HG03571 (cell line): ENCODE measurements at regions not wholly inside any gene's neighbourhood (a gene's known extent, or its start where the extent isn't known, plus 50 kb on each side); places are given as distances from the start of the nearest gene placed in this dataset.
"Not testable (repeated sequence)": the region's sequence is repeated elsewhere in the genome, so short reads cannot be mapped to it uniquely, and the experiment has no call there.

Source experiments
- ATAC-seq: cut with Tn5 transposase; IDR thresholded peaks from one replicate; pipeline ENCODE4 v1.9.1; 2021; ENCODE audit not compliant: unreplicated experiment

- no peak for ATAC-seq
Measured at GRCh38 chr6:98014442-98015201, 731.6 kb upstream of the MMS22L start.

- no peak for ATAC-seq
Measured at GRCh38 chr6:98016565-98016964, 733.5 kb upstream of the MMS22L start.

- ATAC-seq = no peak
Measured at GRCh38 chr6:98020222-98020621, 737.2 kb upstream of the MMS22L start.

- ATAC-seq = no peak
Measured at GRCh38 chr6:98024359-98024758, 741.3 kb upstream of the MMS22L start.

GRCh38 chr6:98027898-98028297, 744.9 kb upstream of the MMS22L start:
- ATAC-seq = no peak

- no peak for ATAC-seq
Measured at GRCh38 chr6:98033617-98034016, 750.6 kb upstream of the MMS22L start.

GRCh38 chr6:98036344-98036923, 753.4 kb upstream of the MMS22L start:
- no peak for ATAC-seq

GRCh38 chr6:98037571-98037970, 754.6 kb upstream of the MMS22L start:
- ATAC-seq = no peak

GRCh38 chr6:98039443-98039842, 756.4 kb upstream of the MMS22L start:
- no peak for ATAC-seq

- ATAC-seq = no peak
Measured at GRCh38 chr6:98039904-98040607, 757.0 kb upstream of the MMS22L start.

GRCh38 chr6:98041056-98041455, 758.0 kb upstream of the MMS22L start:
- no peak for ATAC-seq

GRCh38 chr6:98041921-98042320, 758.9 kb upstream of the MMS22L start:
- ATAC-seq = no peak

GRCh38 chr6:98044151-98044561, 761.1 kb upstream of the MMS22L start:
- ATAC-seq = no peak

GRCh38 chr6:98044791-98045470, 761.9 kb upstream of the MMS22L start:
- no peak for ATAC-seq

GRCh38 chr6:98047164-98047563, 764.1 kb upstream of the MMS22L start:
- no peak for ATAC-seq

GRCh38 chr6:98047871-98048270, 764.9 kb upstream of the MMS22L start:
- no peak for ATAC-seq

GRCh38 chr6:98054453-98054852, 771.4 kb upstream of the MMS22L start:
- ATAC-seq = no peak

GRCh38 chr6:98056955-98057354, 773.9 kb upstream of the MMS22L start:
- ATAC-seq = no peak

- no peak for ATAC-seq
Measured at GRCh38 chr6:98067375-98067774, 767.0 kb upstream of the POU3F2 start.

- ATAC-seq = not testable (repeated sequence)
Measured at GRCh38 chr6:98088537-98088936, 745.8 kb upstream of the POU3F2 start.

- ATAC-seq = no peak
Measured at GRCh38 chr6:98092331-98092730, 742.0 kb upstream of the POU3F2 start.

GRCh38 chr6:98094696-98095095, 739.7 kb upstream of the POU3F2 start:
- no peak for ATAC-seq
